ENCODE measurements at regions not wholly inside any gene's neighbourhood (a gene's known extent, or its start where the extent isn't known, plus 50 kb on each side); places are given as distances from the start of the nearest gene placed in this dataset.

- Histone ChIP-seq H3K27me3 (ENCODE audit: control insufficient read depth in 2 of 2, insufficient read depth in 2 of 2, low read length in 2 of 2) (no peaks in the 10 kb centered on the region), H3K4me1 (ENCODE audit: control insufficient read depth in 2 of 2, insufficient read depth in 2 of 2, low read length in 2 of 2) (no peaks in the 10 kb centered on the region), H3K9me3 (ENCODE audit: control insufficient read depth in 2 of 3, low read length in 3 of 3) (no peaks in the 10 kb centered on the region), H3K27ac (ENCODE audit: low read depth, low read length) (no peak overlapping the region), H3K4me3 (ENCODE audit: low read length) (no peak overlapping the region), H3K36me3 (ENCODE audit: control insufficient read depth in 2 of 3, insufficient read depth in 3 of 3, low read length in 3 of 3) (no peaks in the 10 kb centered on the region)
- Mint-ChIP-seq H3K9me3 (peaks cover 0 to 14% (median 4%) of the 10 kb centered on the region in 11 donors), H3K4me1 (peaks cover 0 to 1% (median 0%) of the 10 kb centered on the region in 7 donors), H3K36me3 (no peaks in the 10 kb centered on the region), H3K27me3 (no peaks in the 10 kb centered on the region), H3K4me3 (no peak overlapping the region), H3K27ac (no peak overlapping the region)
- no peak for DNase-seq
- CTCF ChIA-PET, result no interaction called here
- intact Hi-C loops (cut with micrococcal nuclease), result no loop called here
- POLR2A ChIA-PET, result no interaction called here
- no peak for ATAC-seq
Measured at GRCh38 chr11:23590596-23591308, 730.5 kb upstream of the CCDC179 start.

- ATAC-seq (no peak), DNase-seq (no peak)
- H3K9me3 ChIP-seq (ENCODE audit: control insufficient read depth in 2 of 3, low read length in 3 of 3), result peaks cover 0 to 5% (median 0%) of the 10 kb centered on the region in 3 experiments
- no peak overlapping the region for H3K27ac ChIP-seq (ENCODE audit: low read depth, low read length)
- H3K36me3 ChIP-seq (ENCODE audit: control insufficient read depth in 2 of 3, insufficient read depth in 3 of 3, low read length in 3 of 3), result no peaks in the 10 kb centered on the region
- H3K27me3 ChIP-seq (ENCODE audit: control insufficient read depth in 2 of 2, insufficient read depth in 2 of 2, low read length in 2 of 2), result no peaks in the 10 kb centered on the region
- no peak overlapping the region for H3K4me3 ChIP-seq (ENCODE audit: low read length)
- CTCF ChIA-PET, result no interaction called here
- no peaks in the 10 kb centered on the region for H3K4me1 ChIP-seq (ENCODE audit: control insufficient read depth in 2 of 2, insufficient read depth in 2 of 2, low read length in 2 of 2)
- H3K27me3 Mint-ChIP-seq, result no peaks in the 10 kb centered on the region
- intact Hi-C loops (cut with micrococcal nuclease), result no loop called here
- no peak overlapping the region for H3K27ac Mint-ChIP-seq
- no peaks in the 10 kb centered on the region for H3K4me1 Mint-ChIP-seq
- peaks cover 0 to 13% (median 2%) of the 10 kb centered on the region in 11 donors for H3K9me3 Mint-ChIP-seq
- no peak overlapping the region for H3K4me3 Mint-ChIP-seq
- H3K36me3 Mint-ChIP-seq, result no peaks in the 10 kb centered on the region
- POLR2A ChIA-PET, result no interaction called here
Measured at GRCh38 chr11:23594755-23595154, 734.5 kb upstream of the CCDC179 start.

GRCh38 chr11:23604966-23605365, 744.7 kb upstream of the CCDC179 start:
- H3K36me3 Mint-ChIP-seq, result no peaks in the 10 kb centered on the region
- no peak overlapping the region for H3K27ac Mint-ChIP-seq
- H3K27me3 Mint-ChIP-seq, result no peaks in the 10 kb centered on the region
- H3K27ac ChIP-seq (ENCODE audit: low read depth, low read length), result no peak overlapping the region
- H3K9me3 ChIP-seq (ENCODE audit: control insufficient read depth in 2 of 3, low read length in 3 of 3), result no peaks in the 10 kb centered on the region
- H3K4me1 ChIP-seq (ENCODE audit: control insufficient read depth in 2 of 2, insufficient read depth in 2 of 2, low read length in 2 of 2), result no peaks in the 10 kb centered on the region
- H3K27me3 ChIP-seq (ENCODE audit: control insufficient read depth in 2 of 2, insufficient read depth in 2 of 2, low read length in 2 of 2), result no peaks in the 10 kb centered on the region
- POLR2A ChIA-PET, result no interaction called here
- no peak for ATAC-seq
- H3K9me3 Mint-ChIP-seq, result peaks cover 0 to 9% (median 3%) of the 10 kb centered on the region in 11 donors
- H3K4me3 Mint-ChIP-seq, result no peak overlapping the region
- no peak overlapping the region for H3K4me3 ChIP-seq (ENCODE audit: low read length)
- DNase-seq, result no peak
- intact Hi-C loops (cut with micrococcal nuclease), result no loop called here
- no peaks in the 10 kb centered on the region for H3K36me3 ChIP-seq (ENCODE audit: control insufficient read depth in 2 of 3, insufficient read depth in 3 of 3, low read length in 3 of 3)
- no peaks in the 10 kb centered on the region for H3K4me1 Mint-ChIP-seq
- CTCF ChIA-PET, result no interaction called here

- intact Hi-C loops (cut with micrococcal nuclease), result no loop called here
Measured at GRCh38 chr11:23606191-23606590, 745.9 kb upstream of the CCDC179 start.

GRCh38 chr11:23611726-23612125, 751.5 kb upstream of the CCDC179 start:
- ChIA-PET CTCF (no interaction called here), POLR2A (no interaction called here)
- H3K27ac ChIP-seq (ENCODE audit: low read depth, low read length), result no peak overlapping the region
- Mint-ChIP-seq H3K36me3 (no peaks in the 10 kb centered on the region), H3K27ac (no peak overlapping the region), H3K9me3 (peaks cover 0 to 8% (median 0%) of the 10 kb centered on the region in 11 donors), H3K4me1 (no peaks in the 10 kb centered on the region), H3K4me3 (no peak overlapping the region), H3K27me3 (no peaks in the 10 kb centered on the region)
- no peaks in the 10 kb centered on the region for H3K9me3 ChIP-seq (ENCODE audit: control insufficient read depth in 2 of 3, low read length in 3 of 3)
- no peaks in the 10 kb centered on the region for H3K36me3 ChIP-seq (ENCODE audit: control insufficient read depth in 2 of 3, insufficient read depth in 3 of 3, low read length in 3 of 3)
- intact Hi-C loops (cut with micrococcal nuclease), result no loop called here
- no peak overlapping the region for H3K4me3 ChIP-seq (ENCODE audit: low read length)
- no peaks in the 10 kb centered on the region for H3K4me1 ChIP-seq (ENCODE audit: control insufficient read depth in 2 of 2, insufficient read depth in 2 of 2, low read length in 2 of 2)
- no peak for ATAC-seq
- no peaks in the 10 kb centered on the region for H3K27me3 ChIP-seq (ENCODE audit: control insufficient read depth in 2 of 2, insufficient read depth in 2 of 2, low read length in 2 of 2)
- DNase-seq, result no peak

More at GRCh38 chr11:23606191-23606590, 745.9 kb upstream of the CCDC179 start:
- Mint-ChIP-seq H3K9me3 (peaks cover 0 to 8% (median 0%) of the 10 kb centered on the region in 11 donors), H3K27ac (no peak overlapping the region), H3K27me3 (no peaks in the 10 kb centered on the region), H3K4me3 (no peak overlapping the region), H3K4me1 (no peaks in the 10 kb centered on the region), H3K36me3 (no peaks in the 10 kb centered on the region)
- no peaks in the 10 kb centered on the region for H3K9me3 ChIP-seq (ENCODE audit: control insufficient read depth in 2 of 3, low read length in 3 of 3)
- ATAC-seq, result no peak
- DNase-seq, result no peak
- H3K4me1 ChIP-seq (ENCODE audit: control insufficient read depth in 2 of 2, insufficient read depth in 2 of 2, low read length in 2 of 2), result no peaks in the 10 kb centered on the region
- H3K27me3 ChIP-seq (ENCODE audit: control insufficient read depth in 2 of 2, insufficient read depth in 2 of 2, low read length in 2 of 2), result no peaks in the 10 kb centered on the region
- no peak overlapping the region for H3K4me3 ChIP-seq (ENCODE audit: low read length)
- ChIA-PET CTCF (no interaction called here), POLR2A (no interaction called here)
- H3K27ac ChIP-seq (ENCODE audit: low read depth, low read length), result no peak overlapping the region
- no peaks in the 10 kb centered on the region for H3K36me3 ChIP-seq (ENCODE audit: control insufficient read depth in 2 of 3, insufficient read depth in 3 of 3, low read length in 3 of 3)

GRCh38 chr11:23620617-23621016, 760.3 kb upstream of the CCDC179 start:
- Histone ChIP-seq H3K9me3 (ENCODE audit: control insufficient read depth in 2 of 3, low read length in 3 of 3) (no peaks in the 10 kb centered on the region), H3K4me1 (ENCODE audit: control insufficient read depth in 2 of 2, insufficient read depth in 2 of 2, low read length in 2 of 2) (no peaks in the 10 kb centered on the region), H3K36me3 (ENCODE audit: control insufficient read depth in 2 of 3, insufficient read depth in 3 of 3, low read length in 3 of 3) (no peaks in the 10 kb centered on the region), H3K4me3 (ENCODE audit: low read length) (no peak overlapping the region), H3K27me3 (ENCODE audit: control insufficient read depth in 2 of 2, insufficient read depth in 2 of 2, low read length in 2 of 2) (no peaks in the 10 kb centered on the region), H3K27ac (ENCODE audit: low read depth, low read length) (no peak overlapping the region)
- CTCF ChIA-PET, result no interaction called here
- Mint-ChIP-seq H3K9me3 (peaks cover 0 to 8% (median 3%) of the 10 kb centered on the region in 11 donors), H3K27me3 (no peaks in the 10 kb centered on the region), H3K4me3 (no peak overlapping the region), H3K27ac (no peak overlapping the region), H3K4me1 (no peaks in the 10 kb centered on the region), H3K36me3 (no peaks in the 10 kb centered on the region)
- ATAC-seq (no peak), DNase-seq (no peak)
- intact Hi-C loops (cut with micrococcal nuclease), result no loop called here
- POLR2A ChIA-PET, result no interaction called here

- peaks cover 2 to 18% (median 7%) of the 10 kb centered on the region in 11 donors for H3K9me3 Mint-ChIP-seq
- H3K4me1 Mint-ChIP-seq, result no peaks in the 10 kb centered on the region
- CTCF ChIA-PET, result no interaction called here
- H3K4me3 ChIP-seq (ENCODE audit: low read length), result no peak overlapping the region
- POLR2A ChIA-PET, result no interaction called here
- H3K27ac Mint-ChIP-seq, result no peak overlapping the region
- intact Hi-C loops (cut with micrococcal nuclease), result no loop called here
- no peaks in the 10 kb centered on the region for H3K27me3 ChIP-seq (ENCODE audit: control insufficient read depth in 2 of 2, insufficient read depth in 2 of 2, low read length in 2 of 2)
- no peaks in the 10 kb centered on the region for H3K36me3 Mint-ChIP-seq
- H3K9me3 ChIP-seq (ENCODE audit: control insufficient read depth in 2 of 3, low read length in 3 of 3), result peaks cover 0 to 3% (median 0%) of the 10 kb centered on the region in 3 experiments
- no peaks in the 10 kb centered on the region for H3K4me1 ChIP-seq (ENCODE audit: control insufficient read depth in 2 of 2, insufficient read depth in 2 of 2, low read length in 2 of 2)
- no peak overlapping the region for H3K27ac ChIP-seq (ENCODE audit: low read depth, low read length)
- ATAC-seq (no peak), DNase-seq (no peak)
- H3K36me3 ChIP-seq (ENCODE audit: control insufficient read depth in 2 of 3, insufficient read depth in 3 of 3, low read length in 3 of 3), result no peaks in the 10 kb centered on the region
- no peak overlapping the region for H3K4me3 Mint-ChIP-seq
- no peaks in the 10 kb centered on the region for H3K27me3 Mint-ChIP-seq
Measured at GRCh38 chr11:23632293-23632692, 772.0 kb upstream of the CCDC179 start.

Data from naive thymus-derived CD4-positive, alpha-beta T cell (primary cell).